Activated CD4-positive, CD25-positive, alpha-beta regulatory T cell treated with anti-CD3 and anti-CD28 coated beads, Interleukin-2, amount 50 U/mL, for 72 hours (primary cell): ENCODE measurements at regions not wholly inside any gene's neighbourhood (a gene's known extent, or its start where the extent isn't known, plus 50 kb on each side); places are given as distances from the start of the nearest gene placed in this dataset.

Experiments
- DNase-seq: peaks from one replicate; pipeline ENCODE4 v3.0.0; 2021

DNA sequence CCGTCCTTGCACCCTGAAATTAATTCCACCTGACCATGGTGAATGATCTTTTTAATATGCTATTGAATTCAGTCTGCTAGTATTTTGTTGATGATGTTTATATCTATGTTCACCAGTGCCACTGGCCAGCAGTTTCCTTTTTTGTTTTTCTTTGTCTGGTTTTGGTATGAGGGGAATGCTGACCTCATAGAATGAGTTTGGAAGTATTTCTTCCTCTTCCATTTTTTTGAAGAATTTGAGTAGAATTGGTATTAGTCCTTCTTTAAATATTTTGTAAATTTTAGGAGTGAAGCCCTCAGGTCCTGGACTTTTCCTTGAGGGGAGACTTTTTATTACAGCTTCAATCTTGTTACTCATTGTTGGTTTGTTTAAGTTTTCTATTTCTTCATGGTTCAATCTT, 231.6 kb downstream of the MRPL39 start:
- no peak for DNase-seq

GRCh38 chr21:25373126-25374082, 233.9 kb downstream of the MRPL39 start:
- DNase-seq, result no peak

GRCh38 chr21:25371841-25372425, 235.3 kb downstream of the MRPL39 start:
- no peak for DNase-seq

DNA sequence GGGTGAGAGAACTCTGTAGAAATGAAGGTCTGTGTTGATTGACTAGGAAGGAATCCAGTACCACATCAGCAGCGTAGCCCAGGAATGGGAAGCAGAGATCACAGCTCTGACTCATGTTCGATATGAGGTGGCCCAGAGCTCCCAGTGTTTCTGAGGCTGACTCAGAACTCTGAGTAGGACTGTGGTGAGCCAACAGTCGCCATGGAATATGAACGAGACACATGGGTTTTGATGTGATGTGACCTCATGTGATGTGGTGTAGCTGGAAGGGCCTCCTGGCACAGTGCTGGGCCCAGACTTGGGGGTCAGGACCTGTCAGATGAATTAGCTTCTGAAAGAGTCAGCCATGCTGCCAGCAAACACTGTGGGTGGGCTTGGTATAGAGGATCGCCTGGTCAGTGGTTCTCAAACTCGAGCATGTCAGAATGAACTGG, 237.0 kb downstream of the MRPL39 start:
- no peak for DNase-seq

GRCh38 chr21:25369524-25370300, 237.6 kb downstream of the MRPL39 start:
- DNase-seq, result no peak

DNA sequence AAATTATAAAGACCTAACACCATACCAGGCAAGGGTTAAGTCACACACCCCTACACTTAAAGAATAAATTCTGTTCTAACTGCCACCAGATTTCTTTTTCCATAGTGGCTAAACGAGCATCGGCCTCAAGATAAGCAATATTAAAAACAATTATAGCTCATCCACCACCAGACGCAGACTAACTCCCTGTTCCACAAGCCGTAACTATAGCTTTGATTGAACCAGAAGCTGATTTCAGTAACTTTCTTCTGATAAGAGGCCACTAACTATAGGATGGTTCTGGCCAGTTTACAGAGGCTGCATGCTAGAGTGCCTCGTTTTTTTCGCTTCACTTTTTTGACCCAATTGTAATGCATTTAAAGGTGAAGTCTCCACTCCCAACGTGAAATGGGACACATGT, 238.8 kb downstream of the MRPL39 start:
- no peak for DNase-seq

- no peak for DNase-seq
Observed at GRCh38 chr21:25366116-25366515, 241.2 kb downstream of the MRPL39 start.

- DNase-seq, result no peak
Observed at GRCh38 chr21:25362375-25363267, 244.7 kb downstream of the MRPL39 start.

GRCh38 chr21:25361765-25362164, 245.5 kb downstream of the MRPL39 start:
- no peak for DNase-seq

- DNase-seq, result no peak
Observed at GRCh38 chr21:25361097-25361496, 246.2 kb downstream of the MRPL39 start.

GRCh38 chr21:25360593-25360992, 246.7 kb downstream of the MRPL39 start:
- no peak for DNase-seq

GRCh38 chr21:25359724-25360123, 247.6 kb downstream of the MRPL39 start:
- no peak for DNase-seq

- DNase-seq, result no peak
Observed at GRCh38 chr21:25350056-25350455, 257.2 kb downstream of the MRPL39 start.

- DNase-seq, result no peak
Observed at GRCh38 chr21:25343774-25344545, 263.3 kb downstream of the MRPL39 start.

- DNase-seq, result no peak
Observed at GRCh38 chr21:25342816-25343215, 264.5 kb downstream of the MRPL39 start.

DNA sequence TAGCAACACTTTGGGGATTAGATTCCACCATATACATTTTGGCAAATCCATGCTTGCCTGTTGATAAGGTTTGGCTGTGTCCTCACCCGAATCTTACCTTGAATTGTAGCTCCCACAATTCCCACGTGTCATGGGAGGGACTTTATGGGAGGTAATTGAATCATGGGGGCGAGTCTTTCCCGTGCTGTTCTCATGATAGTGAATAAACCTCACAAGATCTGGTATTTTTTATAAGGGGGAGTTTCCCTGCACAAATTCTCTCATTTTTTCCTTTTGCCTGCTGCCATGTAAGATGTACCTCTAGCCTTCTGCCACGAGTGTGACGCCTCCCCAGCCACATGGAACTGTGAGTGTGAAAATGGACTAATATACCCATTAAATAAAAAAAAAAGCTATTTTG, 265.3 kb downstream of the MRPL39 start:
- DNase-seq, result no peak

- DNase-seq, result no peak
Observed at GRCh38 chr21:25338415-25338814, 268.9 kb downstream of the MRPL39 start.

DNA sequence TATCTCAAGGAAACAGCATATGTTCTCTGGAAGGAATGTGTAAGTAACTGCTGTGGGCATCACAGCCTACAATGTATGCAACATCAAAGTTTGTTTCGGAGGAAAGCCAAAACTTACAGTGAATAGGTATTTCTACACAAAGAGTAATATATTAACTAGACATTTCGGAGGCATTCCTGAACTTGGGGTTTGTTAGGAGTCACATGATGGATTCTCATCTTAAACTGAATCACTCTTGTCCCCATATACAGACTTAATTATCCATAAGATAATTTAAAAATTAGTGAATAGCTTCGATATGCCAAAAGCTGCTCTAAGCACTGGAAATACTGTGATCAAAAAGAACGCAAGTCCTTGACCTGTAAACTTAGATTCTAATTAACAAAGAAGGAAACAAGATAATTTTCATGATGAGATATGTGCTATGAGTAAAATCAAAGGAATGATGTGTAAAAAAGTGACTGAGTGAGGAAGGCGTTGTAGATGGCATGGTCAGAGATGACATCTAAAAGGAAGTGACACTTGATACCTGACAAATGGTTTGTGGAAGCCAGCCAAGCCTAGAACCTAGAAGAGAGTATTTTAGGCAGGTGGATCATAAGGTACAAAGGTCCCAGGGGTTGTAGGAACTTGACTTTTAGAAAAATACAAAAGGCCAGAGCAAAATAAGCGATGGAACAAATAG, 273.1 kb downstream of the MRPL39 start:
- DNase-seq, result no peak

DNA sequence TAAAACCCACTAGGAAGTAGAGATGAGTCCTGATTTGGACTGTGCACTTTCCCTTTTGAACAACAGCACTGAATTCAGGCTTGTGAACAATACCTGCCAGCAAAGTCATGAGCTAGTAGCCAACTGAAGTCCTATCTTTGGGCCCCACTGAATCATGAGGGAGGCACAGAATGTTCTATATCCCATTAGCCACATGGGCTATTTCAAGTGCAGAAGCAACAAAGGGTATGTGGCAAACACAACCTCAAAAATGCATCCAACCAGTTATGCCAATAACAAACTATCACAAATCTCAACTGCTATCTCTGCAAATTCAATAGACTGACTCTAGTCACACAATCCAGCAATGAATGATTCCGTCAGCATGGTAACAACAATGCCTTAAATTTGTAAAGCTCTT, 276.0 kb downstream of the MRPL39 start:
- no peak for DNase-seq

DNA sequence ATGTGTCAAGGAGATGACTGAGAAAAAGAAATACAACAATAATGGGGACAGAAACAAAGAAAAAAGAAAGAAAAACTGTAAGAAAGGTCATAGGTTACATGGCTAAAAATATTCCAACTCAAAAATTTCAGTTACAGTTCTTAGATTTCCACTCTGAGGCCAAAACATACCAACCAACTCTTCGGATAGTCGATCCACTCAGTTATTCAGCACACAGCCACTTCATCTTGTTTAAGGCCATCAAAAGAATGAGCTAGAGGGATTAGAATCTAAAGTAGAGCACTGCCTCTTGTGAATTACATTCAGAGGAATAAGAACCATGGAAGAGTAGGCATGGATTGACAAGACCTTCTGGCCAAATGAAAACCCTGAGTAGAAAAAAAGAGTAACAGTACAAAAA, 277.0 kb downstream of the MRPL39 start:
- no peak for DNase-seq

DNA sequence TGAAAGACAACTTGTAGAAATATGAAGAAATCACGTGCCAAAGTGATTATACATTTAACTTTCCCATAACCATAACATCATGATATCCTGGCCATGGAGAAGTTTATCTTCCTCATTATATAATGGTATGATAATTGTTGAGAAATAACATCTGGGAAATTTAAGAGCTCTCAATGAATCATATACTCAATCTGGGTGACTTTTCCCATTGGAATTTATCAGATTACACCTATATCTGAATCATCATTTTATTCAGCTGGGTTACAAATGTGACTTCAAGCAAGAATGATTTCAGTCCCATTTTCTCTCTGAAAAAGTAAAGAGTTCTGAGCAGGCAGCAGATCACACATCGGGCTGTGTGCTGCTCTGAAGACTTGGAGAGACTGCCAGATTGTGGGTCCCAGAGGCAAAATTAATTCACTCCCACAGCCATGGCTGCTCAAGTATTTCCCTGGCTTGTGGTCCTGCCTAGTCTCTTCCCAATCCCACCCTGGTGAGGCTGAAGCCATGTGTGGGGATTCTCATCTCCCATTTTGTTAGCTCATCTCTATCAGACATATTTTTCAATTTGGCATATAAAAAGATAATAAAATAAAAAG, 278.0 kb downstream of the MRPL39 start:
- no peak for DNase-seq
